Aorta (tissue), 5 donors: ENCODE measurements at regions not wholly inside any gene's neighbourhood (a gene's known extent, or its start where the extent isn't known, plus 50 kb on each side); places are given as distances from the start of the nearest gene placed in this dataset.

ENCODE experiments used
- ATAC-seq: fragments of 200-7000 bp; cut with Tn5 transposase; one replicate; pipeline ENCODE4 v1.9.1; 2022; ENCODE audit warnings: moderate library complexity; ENCODE audit not compliant: low FRiP score
- DNase-seq, 2 donors: peaks; one replicate each; pipeline ENCODE4 v3.0.0-alpha.2; 2020
- H3K27ac ChIP-seq, 2 donors: one replicate each; pipeline ENCODE4 v1.5.1; 2013; ENCODE audit warnings: low read length in 2 of 2, mild to moderate bottlenecking in 2 of 2, moderate library complexity in 2 of 2, control low read depth in 1 of 2, inconsistent platforms in 1 of 2, low read depth in 1 of 2
- H3K27me3 ChIP-seq, 2 donors: one replicate each; pipeline ENCODE4 v1.6.1; 2013; ENCODE audit warnings: control low read depth in 1 of 2, low read length in 1 of 2, mild to moderate bottlenecking in 1 of 2, moderate library complexity in 1 of 2; ENCODE audit not compliant: insufficient read depth in 2 of 2, control insufficient read depth in 1 of 2
- H3K36me3 ChIP-seq, 2 donors: one replicate each; pipeline ENCODE4 v1.6.1; 2013; ENCODE audit warnings: control low read depth in 1 of 2, low read length in 1 of 2, mild to moderate bottlenecking in 1 of 2; ENCODE audit not compliant: insufficient read depth in 2 of 2, control insufficient read depth in 1 of 2
- H3K4me1 ChIP-seq, 2 donors: one replicate each; pipeline ENCODE4 v1.6.1; 2013; ENCODE audit warnings: low read length in 2 of 2, control low read depth in 1 of 2, mild to moderate bottlenecking in 1 of 2, moderate library complexity in 1 of 2; ENCODE audit not compliant: insufficient read depth in 2 of 2, control insufficient read depth in 1 of 2
- H3K4me3 ChIP-seq, 2 donors: one replicate each; pipeline ENCODE4 v1.5.1; 2013; ENCODE audit warnings: low read length in 2 of 2, control low read depth in 1 of 2, mild to moderate bottlenecking in 1 of 2
- H3K9me3 ChIP-seq: one replicate; pipeline ENCODE4 v1.6.1; 2013; ENCODE audit warnings: mild to moderate bottlenecking, low read length; ENCODE audit not compliant: control insufficient read depth
- WGBS, 2 donors: extraction: QIAGEN DNeasy Blood & Tissue Kit; methylation state at CpG; one replicate each; pipeline ENCODE4 v1.1.7; 2013; 5-methylcytosine and 5-hydroxymethylcytosine counted together
- intact Hi-C, 2 donors: fragments of 100-400 bp; cut with DNase I; formaldehyde crosslinking; loops; one replicate each; pipeline versions ENCODE4 v1.14.2 to v1.15.0; 2022
- donor health status: healthy with polysubstance abuse.
- donor health status: Bipolar disorder and iron deficiency.
- donor health status: DM: no; HTN: no; CAD: no.
- donor health status: DM: no; HTN: no; CAD: no.
- donor health status: DM: yes; HTN: yes; CAD: no.

DNA sequence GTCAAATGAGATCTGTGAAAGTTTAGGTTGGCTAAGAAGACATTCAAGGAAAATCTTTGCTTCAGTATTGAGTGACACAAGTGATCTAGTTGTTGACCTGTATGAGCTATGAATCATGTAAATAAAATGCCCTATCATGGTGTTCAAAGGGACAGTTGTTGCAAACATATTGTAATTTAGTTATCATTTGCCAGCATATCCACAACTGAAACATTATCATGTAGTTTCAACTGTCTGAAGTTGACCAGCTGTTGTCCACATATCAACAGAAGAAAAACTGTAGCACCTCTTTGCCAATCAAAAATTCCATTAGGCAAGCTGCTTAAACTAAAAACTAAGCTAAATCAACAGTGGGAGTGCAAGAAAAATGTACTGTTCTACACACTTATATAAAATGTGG lies 527.1 kb upstream of the NRXN1 start:
- Histone ChIP-seq H3K27ac (no peak overlapping the region), H3K4me1 (no peaks in the 10 kb centered on the region), H3K4me3 (no peak overlapping the region), H3K9me3 (no peaks in the 10 kb centered on the region), H3K36me3 (no peaks in the 10 kb centered on the region), H3K27me3 (no peaks in the 10 kb centered on the region)
- intact Hi-C loops, result no loop called here
- ATAC-seq (no peak), DNase-seq (no peak)

DNA sequence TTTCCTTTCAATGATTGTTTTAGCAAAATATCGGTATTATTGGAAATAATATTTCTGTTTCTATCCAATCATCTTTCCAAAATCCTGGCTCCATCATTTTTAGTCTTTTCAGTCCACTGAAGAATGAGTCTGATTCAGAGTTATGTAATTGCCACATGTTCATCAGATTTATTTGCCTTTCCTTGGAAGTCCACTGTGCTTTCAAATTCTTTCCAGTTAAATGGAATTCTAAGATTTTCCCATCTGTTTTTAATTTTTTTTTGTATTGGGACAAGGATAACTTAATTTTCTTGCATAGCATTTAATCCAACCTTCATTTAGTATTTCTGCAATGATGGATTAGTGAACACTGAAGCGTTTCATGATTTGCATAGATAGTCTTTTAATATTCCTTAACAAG lies 521.5 kb upstream of the NRXN1 start:
- WGBS, 2 donors, result 82 to 88% methylated on average over 2 of the region's 2 CpGs
- ATAC-seq (no peak), DNase-seq (no peak)
- Histone ChIP-seq H3K36me3 (no peaks in the 10 kb centered on the region), H3K4me1 (no peaks in the 10 kb centered on the region), H3K27ac (no peak overlapping the region), H3K9me3 (no peaks in the 10 kb centered on the region), H3K4me3 (no peak overlapping the region), H3K27me3 (no peaks in the 10 kb centered on the region)
- intact Hi-C loops, result no loop called here

DNA sequence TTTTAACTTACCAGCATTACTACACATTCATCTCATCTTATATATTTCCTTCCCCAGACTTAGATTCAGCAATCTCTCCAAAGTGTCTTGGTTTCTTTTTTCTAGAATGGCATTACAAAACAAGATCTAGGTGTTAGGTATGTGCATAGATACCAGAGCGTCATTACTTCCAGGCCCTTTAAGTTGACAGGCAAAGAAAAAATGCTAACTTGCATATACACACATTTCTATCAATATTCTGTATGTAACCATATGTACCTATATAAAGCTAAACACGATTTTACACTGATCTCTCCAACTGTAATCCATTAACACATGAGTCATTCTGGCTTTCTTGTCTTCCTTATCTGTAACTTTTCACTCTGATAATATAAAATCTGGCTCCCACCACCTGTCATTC lies 503.8 kb upstream of the NRXN1 start:
- Histone ChIP-seq H3K27ac (no peak overlapping the region), H3K9me3 (no peaks in the 10 kb centered on the region), H3K36me3 (no peaks in the 10 kb centered on the region), H3K4me3 (no peak overlapping the region), H3K4me1 (no peaks in the 10 kb centered on the region), H3K27me3 (no peaks in the 10 kb centered on the region)
- intact Hi-C loops, result no loop called here
- no peak for DNase-seq
- ATAC-seq, result no peak
- WGBS, 2 donors, result 66 to 80% methylated on average over 2 of the region's 2 CpGs

DNA sequence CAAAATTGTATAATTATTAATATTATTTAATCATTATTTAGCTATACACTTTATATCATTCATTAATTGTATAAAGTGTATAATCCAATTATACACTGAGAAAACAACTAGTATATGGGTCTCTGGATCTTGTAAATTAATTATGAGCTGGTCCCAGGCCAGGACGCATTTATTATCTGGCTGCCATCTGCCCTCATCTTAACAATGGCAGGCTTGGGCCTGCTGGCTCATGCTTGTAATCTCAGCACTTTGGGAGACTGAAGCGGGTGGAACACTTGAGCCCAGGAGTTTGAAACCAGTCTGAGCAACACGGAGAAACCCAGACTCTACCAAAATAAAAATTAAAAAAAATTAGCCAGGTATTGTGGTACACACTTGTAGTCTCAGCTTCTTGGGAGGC lies 502.2 kb upstream of the NRXN1 start:
- no peaks in the 10 kb centered on the region for H3K27me3 ChIP-seq
- no peak overlapping the region for H3K27ac ChIP-seq
- H3K4me3 ChIP-seq, result no peak overlapping the region
- H3K36me3 ChIP-seq, result no peaks in the 10 kb centered on the region
- H3K9me3 ChIP-seq, result no peaks in the 10 kb centered on the region
- intact Hi-C loops, result no loop called here
- H3K4me1 ChIP-seq, result no peaks in the 10 kb centered on the region
- DNase-seq (no peak), ATAC-seq (no peak)
- WGBS, 2 donors, result 95 to 96% methylated on average over 3 of the region's 3 CpGs

DNA sequence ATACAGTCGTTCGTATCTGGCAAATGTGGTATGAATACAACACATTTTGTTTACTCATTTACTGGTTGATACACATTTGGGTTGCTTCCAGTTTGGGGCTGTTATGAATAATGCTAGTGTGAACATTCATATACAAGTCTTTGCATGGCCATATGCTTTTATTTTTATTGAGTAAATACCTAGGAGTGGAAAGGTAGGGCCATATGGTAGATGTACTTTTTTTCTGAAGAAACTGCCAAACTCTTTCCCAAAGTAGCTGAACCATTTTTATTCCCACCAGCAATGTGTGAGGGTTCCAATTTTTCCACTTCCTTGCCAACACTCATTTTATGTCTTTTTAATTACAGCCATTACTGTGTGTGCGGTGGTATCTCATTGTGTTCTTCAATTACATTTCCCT lies 496.2 kb upstream of the NRXN1 start:
- Histone ChIP-seq H3K4me3 (no peak overlapping the region), H3K27me3 (no peaks in the 10 kb centered on the region), H3K27ac (no peak overlapping the region), H3K4me1 (no peaks in the 10 kb centered on the region), H3K9me3 (no peaks in the 10 kb centered on the region), H3K36me3 (no peaks in the 10 kb centered on the region)
- ATAC-seq, result no peak
- no peak for DNase-seq
- WGBS, 2 donors, result 95 to 96% methylated on average over 3 of the region's 3 CpGs
- intact Hi-C loops, result no loop called here

DNA sequence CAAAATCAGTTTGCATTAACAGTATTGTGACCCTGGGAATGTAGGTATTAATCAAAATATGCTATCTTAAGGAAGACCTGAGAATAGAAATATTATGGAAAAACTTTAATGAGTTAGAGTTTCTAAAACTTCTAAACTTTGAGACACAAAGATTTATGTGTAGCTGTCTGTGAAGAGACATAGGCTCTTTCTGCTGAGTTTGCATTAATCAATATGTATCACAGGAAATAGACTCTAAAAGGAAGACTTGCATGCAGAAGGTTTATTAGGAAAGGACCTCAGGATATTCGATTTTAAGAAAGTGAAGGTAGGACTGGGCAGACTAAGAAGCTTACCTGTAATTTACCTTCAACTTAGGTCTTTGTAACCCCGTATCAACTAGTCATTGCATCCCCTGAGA lies 494.8 kb upstream of the NRXN1 start:
- no peak for DNase-seq
- no peak overlapping the region for H3K27ac ChIP-seq
- no peak overlapping the region for H3K4me3 ChIP-seq
- H3K9me3 ChIP-seq, result no peaks in the 10 kb centered on the region
- H3K27me3 ChIP-seq, result no peaks in the 10 kb centered on the region
- intact Hi-C loops, result no loop called here
- ATAC-seq, result no peak
- no peaks in the 10 kb centered on the region for H3K4me1 ChIP-seq
- 89 to 90% methylated on average over 2 of the region's 2 CpGs for WGBS, 2 donors
- no peaks in the 10 kb centered on the region for H3K36me3 ChIP-seq

DNA sequence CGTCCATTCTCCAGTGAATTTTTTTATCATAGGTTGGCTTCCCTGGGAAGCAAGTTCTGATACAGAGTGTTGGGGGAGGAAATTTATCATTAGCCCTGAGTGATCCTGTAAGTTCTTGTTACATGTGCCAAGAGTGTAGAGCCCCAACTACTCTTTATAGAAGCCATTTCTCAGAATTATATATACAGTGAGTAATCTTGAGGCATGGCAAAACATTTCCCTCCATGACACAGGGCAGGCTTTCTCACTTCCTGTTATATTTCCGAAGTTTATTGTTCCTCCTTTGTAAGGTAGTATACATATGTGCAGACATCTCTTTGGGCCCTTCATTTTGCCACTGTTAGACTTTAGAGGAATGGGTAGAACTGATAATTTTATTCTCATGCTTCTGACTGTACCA lies 484.7 kb upstream of the NRXN1 start:
- no peak overlapping the region for H3K4me3 ChIP-seq
- no peaks in the 10 kb centered on the region for H3K27me3 ChIP-seq
- no peaks in the 10 kb centered on the region for H3K4me1 ChIP-seq
- ATAC-seq (no peak), DNase-seq (no peak)
- intact Hi-C loops, result no loop called here
- H3K27ac ChIP-seq, result no peak overlapping the region
- WGBS, 2 donors, result 76 to 80% methylated on average over 2 of the region's 2 CpGs
- H3K9me3 ChIP-seq, result peaks cover 4% of the 10 kb centered on the region
- no peaks in the 10 kb centered on the region for H3K36me3 ChIP-seq

DNA sequence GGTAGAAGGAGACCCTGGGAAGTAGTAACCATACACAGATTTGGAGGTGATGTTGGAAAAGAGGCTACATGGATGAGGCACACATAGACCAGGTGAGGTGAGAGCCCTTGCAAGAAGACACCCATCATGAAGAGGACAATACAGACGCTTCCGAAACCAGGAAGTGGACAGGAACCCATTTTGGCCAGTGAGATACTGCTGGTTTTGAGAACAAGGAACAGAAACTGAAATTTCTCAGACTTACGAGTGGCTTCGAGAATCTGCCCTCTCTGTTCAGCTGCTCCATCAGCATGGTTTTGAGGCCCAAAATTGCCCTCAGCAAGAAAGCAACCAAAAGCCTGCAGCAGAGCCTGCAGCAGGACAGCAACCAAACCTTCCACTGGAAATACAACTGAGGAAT lies 479.1 kb upstream of the NRXN1 start:
- intact Hi-C loops, result no loop called here
- 80 to 92% methylated on average over 4 of the region's 4 CpGs for WGBS, 2 donors
- no peak for ATAC-seq

DNA sequence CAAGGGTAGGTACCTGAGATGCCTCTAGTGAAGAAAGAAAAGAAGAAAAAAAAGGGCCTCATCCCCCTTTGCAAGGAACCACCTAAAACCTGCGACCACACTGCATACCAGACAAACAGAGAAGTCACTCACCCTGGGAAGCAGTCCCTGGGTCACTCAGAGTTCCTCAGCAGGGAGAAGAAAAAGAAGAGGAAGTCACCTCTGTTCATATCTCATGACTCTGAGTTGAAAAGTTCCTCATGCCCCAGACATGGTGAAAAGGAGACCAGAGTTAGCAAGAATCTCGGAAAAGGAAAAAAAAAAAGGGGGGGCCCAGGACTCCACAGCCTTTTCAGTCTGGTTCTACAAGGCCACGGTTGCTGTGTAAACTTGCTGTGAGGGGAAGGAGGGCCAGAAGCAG lies 478.4 kb upstream of the NRXN1 start:
- Histone ChIP-seq H3K4me1 (no peaks in the 10 kb centered on the region), H3K27me3 (no peaks in the 10 kb centered on the region), H3K9me3 (peaks cover 6% of the 10 kb centered on the region), H3K27ac (no peak overlapping the region), H3K4me3 (no peak overlapping the region), H3K36me3 (no peaks in the 10 kb centered on the region)
- ATAC-seq (peak; percentile 44), DNase-seq (no peak)
- WGBS, 2 donors, result 76 to 88% methylated on average over 3 of the region's 3 CpGs
- intact Hi-C loops, result no loop called here

More for the DNA sequence above, 479.1 kb upstream of the NRXN1 start:
- no peaks in the 10 kb centered on the region for H3K27me3 ChIP-seq
- no peak overlapping the region for H3K4me3 ChIP-seq
- H3K9me3 ChIP-seq, result peaks cover 4% of the 10 kb centered on the region
- no peak for DNase-seq
- no peak overlapping the region for H3K27ac ChIP-seq
- H3K4me1 ChIP-seq, result no peaks in the 10 kb centered on the region
- no peaks in the 10 kb centered on the region for H3K36me3 ChIP-seq
